AG10803 (cell line): ENCODE measurements at regions not wholly inside any gene's neighbourhood (a gene's known extent, or its start where the extent isn't known, plus 50 kb on each side); places are given as distances from the start of the nearest gene placed in this dataset.

ENCODE experiments used
- DNase-seq: peaks from one replicate; pipeline ENCODE4 v3.0.0; 2010; ENCODE audit warnings: low read depth
- H3K4me3 ChIP-seq: 2 replicates; pipeline ENCODE4 v1.5.1; 2011; ENCODE audit warnings: mild to moderate bottlenecking, low read length, control low read depth
- CTCF ChIP-seq: conservative IDR thresholded peaks from 2 replicates; pipeline ENCODE4 v1.5.1; 2011; ENCODE audit warnings: mild to moderate bottlenecking, low read length, control low read depth, inconsistent platforms

DNA sequence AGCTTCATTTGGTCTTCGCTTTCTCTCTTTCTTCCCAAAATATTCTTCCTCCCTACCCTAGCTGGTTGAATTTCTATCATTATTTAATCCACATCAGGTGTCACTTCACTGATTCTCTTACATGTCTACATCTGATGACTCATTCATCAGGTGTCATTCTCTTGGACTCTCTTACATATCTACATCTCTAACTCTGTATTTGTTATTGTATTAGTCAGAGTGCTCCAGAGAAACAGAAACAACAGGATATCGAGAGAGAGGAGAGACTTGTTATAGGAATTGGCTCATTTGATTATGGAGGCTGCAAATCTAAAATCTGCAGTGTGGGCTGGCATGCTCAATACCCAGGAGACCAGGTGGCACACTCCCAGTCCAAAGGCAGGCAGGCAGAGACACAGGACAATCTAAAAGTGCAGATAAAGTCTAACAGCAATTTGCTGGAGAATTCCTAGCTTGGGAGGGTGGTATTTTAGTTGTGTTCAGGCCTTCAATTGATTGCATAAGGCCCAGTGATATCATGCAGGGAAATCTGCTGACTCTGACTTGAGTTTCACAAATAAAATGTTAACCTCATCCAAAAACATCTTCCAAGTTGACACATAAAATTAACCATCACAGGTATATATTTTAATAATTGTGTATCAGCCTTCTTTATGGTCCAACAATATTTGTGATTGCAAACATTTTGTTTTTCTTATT, 541.4 kb upstream of the SLITRK5 start:
- no peak overlapping the region for H3K4me3 ChIP-seq
- TF ChIP-seq CTCF: no peak
- DNase-seq: no peak

DNA sequence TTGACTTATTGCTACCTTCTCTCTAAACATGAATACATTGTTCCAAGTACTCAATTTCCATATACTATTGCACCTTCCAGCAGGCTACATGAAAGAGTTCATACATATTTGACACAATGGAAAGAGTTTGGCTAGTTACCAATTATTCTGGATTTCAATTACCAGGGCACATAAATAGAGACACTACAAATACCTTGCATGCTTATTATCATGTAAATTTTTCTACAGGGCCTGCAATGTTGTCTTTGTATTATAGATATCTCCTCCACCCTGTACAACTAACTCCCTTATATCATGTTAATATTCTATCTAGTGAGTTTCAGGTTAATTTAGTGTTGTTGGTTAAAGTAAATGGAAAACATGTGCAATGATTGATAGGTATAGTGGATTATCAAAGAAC, 540.7 kb upstream of the SLITRK5 start:
- DNase-seq: no peak
- no peak overlapping the region for H3K4me3 ChIP-seq
- TF ChIP-seq CTCF: no peak

DNA sequence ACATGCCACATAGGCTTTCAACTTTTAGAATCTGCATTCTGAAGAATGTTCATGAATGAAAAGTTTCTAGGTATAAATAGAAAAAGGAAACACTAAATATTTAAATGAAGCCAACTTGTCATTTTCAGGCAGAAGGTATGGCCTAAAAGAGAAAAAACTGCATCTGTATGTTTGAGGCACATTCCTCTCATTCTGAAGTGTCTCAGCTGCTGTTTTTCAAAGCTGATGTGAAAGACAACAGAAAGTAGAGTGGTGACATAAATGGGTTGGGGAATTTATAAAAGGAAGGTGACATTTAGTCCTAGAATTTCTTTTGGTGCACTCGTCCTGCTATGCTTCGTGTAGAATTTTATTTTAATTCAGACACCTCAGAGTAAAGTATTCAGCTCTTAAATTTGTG, 539.6 kb upstream of the SLITRK5 start:
- TF ChIP-seq CTCF: no peak
- H3K4me3 ChIP-seq: no peak overlapping the region
- DNase-seq: no peak

- DNase-seq: no peak
- H3K4me3 ChIP-seq: no peak overlapping the region
- TF ChIP-seq CTCF: no peak
These were observed 532.3 kb upstream of the SLITRK5 start for GRCh38 chr13:87138866-87139265.

GRCh38 chr13:87147076-87147475, 524.1 kb upstream of the SLITRK5 start:
- DNase-seq: peak; percentile 59
- no peak for TF ChIP-seq CTCF
- no peak overlapping the region for H3K4me3 ChIP-seq

GRCh38 chr13:87153371-87153770, 517.8 kb upstream of the SLITRK5 start:
- no peak for DNase-seq
- no peak for TF ChIP-seq CTCF
- no peak overlapping the region for H3K4me3 ChIP-seq

- H3K4me3 ChIP-seq: no peak overlapping the region
- DNase-seq: no peak
- TF ChIP-seq CTCF: no peak
These were observed 504.8 kb upstream of the SLITRK5 start for GRCh38 chr13:87166348-87166747.
